HCT116 (cell line): ENCODE measurements at regions not wholly inside any gene's neighbourhood (a gene's known extent, or its start where the extent isn't known, plus 50 kb on each side); places are given as distances from the start of the nearest gene placed in this dataset.
A peak's percentile ranks its signal among the peaks of the same experiment; 100 is the strongest.

Experiments used
- ATAC-seq: fragments of 200-7000 bp; cut with Tn5 transposase; 2 replicates; pipeline ENCODE4 v1.9.1; 2020; ENCODE audit warnings: mild to moderate bottlenecking, moderate library complexity
- BruUV-seq: library from RNA; stranded (reverse); fragments of 400-500 nt; replicated peaks from 2 replicates; lab custom pipeline; 2021; lab: Mats Ljungman, UMichigan
- CTCF ChIA-PET: fragments of 300-600 bp; sonication (Branson Sonifier 250); formaldehyde crosslinking; loops from one replicate; lab custom pipeline; 2021; ENCODE audit warnings: antibody characterized with exemption; lab: Charles Lee
- POLR2A ChIA-PET: fragments of 300-600, 350-600 bp; sonication (Branson Sonifier 250); formaldehyde crosslinking; loops from one replicate; lab custom pipeline; 2021; ENCODE audit warnings: antibody characterized with exemption; lab: Charles Lee
- RAD21 ChIA-PET, 2 experiments: fragments of 300-600 bp; sonication (Branson Sonifier 250); formaldehyde crosslinking; loops; one replicate each; lab custom pipeline; 2023; ENCODE audit warnings: low total read pairs in 2 of 2; ENCODE audit not compliant: uncharacterized antibody in 2 of 2, unreplicated experiment in 2 of 2, low non-redundant PET in 1 of 2; lab: Charles Lee
- DNase-seq: peaks from one replicate; pipeline ENCODE4 v3.0.0-alpha.2; 2010; ENCODE audit warnings: low read depth, low spot score
- H2AFZ ChIP-seq: fragments of 200-600 bp; shearing (Covaris generic), sonication (generic); 2 replicates; pipeline ENCODE4 v1.6.1; 2017; ENCODE audit warnings: low read depth, mixed run types, mixed read lengths, antibody characterized with exemption, low read length; ENCODE audit not compliant: poor library complexity, severe bottlenecking
- H3K27ac ChIP-seq: 2 replicates; pipeline ENCODE4 v1.5.1; 2012; ENCODE audit warnings: low read depth, low read length
- H3K27me3 ChIP-seq: fragments of 200-600 bp; sonication (generic); 2 replicates; pipeline ENCODE4 v1.6.1; 2016; ENCODE audit warnings: mixed run types, low read length, mixed read lengths; ENCODE audit not compliant: insufficient read depth
- H3K36me3 ChIP-seq, 2 experiments: fragments of 200-500 bp in 1 of 2; fragments of 200-600 bp in 1 of 2; sonication (Bioruptor generic) in 1 of 2; sonication (generic) in 1 of 2; 2 replicates each; pipeline versions ENCODE4 v1.5.1 to v1.6.1; 2014 to 2016; ENCODE audit warnings: low read length in 2 of 2, inconsistent platforms in 1 of 2, mixed read lengths in 1 of 2, mixed run types in 1 of 2; ENCODE audit not compliant: insufficient read depth in 2 of 2, control insufficient read depth in 1 of 2
- H3K4me1 ChIP-seq, 2 experiments: fragments of 200-600 bp in 1 of 2; sonication (generic) in 1 of 2; 2 replicates each; pipeline versions ENCODE4 v1.5.1 to v1.6.1; 2012 to 2017; ENCODE audit warnings: low read length in 2 of 2, inconsistent platforms in 1 of 2, mild to moderate bottlenecking in 1 of 2, mixed read lengths in 1 of 2, mixed run types in 1 of 2, moderate library complexity in 1 of 2; ENCODE audit not compliant: insufficient read depth in 2 of 2, control insufficient read depth in 1 of 2
- H3K4me2 ChIP-seq: fragments of 200-600 bp; sonication (generic); 2 replicates; pipeline ENCODE4 v1.6.1; 2017; ENCODE audit warnings: mixed run types, low read length, mixed read lengths
- H3K4me3 ChIP-seq, 2 experiments: fragments of 200-600 bp in 1 of 2; sonication (generic) in 1 of 2; replicated peaks in 1 of 2; 2 replicates each; pipeline ENCODE4 v1.5.1; 2011 to 2016; ENCODE audit warnings: low read length in 2 of 2, control low read depth in 1 of 2, low read depth in 1 of 2, mild to moderate bottlenecking in 1 of 2, mixed read lengths in 1 of 2, mixed run types in 1 of 2
- H3K79me2 ChIP-seq: fragments of 200-600 bp; sonication (generic); 2 replicates; pipeline ENCODE4 v1.6.1; 2017; ENCODE audit warnings: mild to moderate bottlenecking, mixed run types, low read length, moderate library complexity, mixed read lengths; ENCODE audit not compliant: insufficient read depth
- H3K9ac ChIP-seq: fragments of 200-600 bp; sonication (generic); 2 replicates; pipeline ENCODE4 v1.6.1; 2016; ENCODE audit warnings: low read length, mixed read lengths
- H3K9me2 ChIP-seq: fragments of 200-600 bp; sonication (generic), shearing (Covaris generic); 2 replicates; pipeline ENCODE4 v1.6.1; 2017; ENCODE audit warnings: mixed run types, mild to moderate bottlenecking, moderate library complexity; ENCODE audit not compliant: insufficient read depth
- H3K9me3 ChIP-seq, 2 experiments: fragments of 200-500 bp in 1 of 2; fragments of 200-600 bp in 1 of 2; sonication (Bioruptor generic) in 1 of 2; sonication (generic) in 1 of 2; 2 replicates each; pipeline ENCODE4 v1.6.1; 2014 to 2017; ENCODE audit warnings: low read length in 2 of 2, mixed read lengths in 2 of 2, inconsistent platforms in 1 of 2, low read depth in 1 of 2, mild to moderate bottlenecking in 1 of 2, mixed run types in 1 of 2, moderate library complexity in 1 of 2; ENCODE audit not compliant: control insufficient read depth in 1 of 2, insufficient read depth in 1 of 2
- H4K20me1 ChIP-seq: fragments of 200-600 bp; sonication (generic), shearing (Covaris generic); 2 replicates; pipeline ENCODE4 v1.6.1; 2017; ENCODE audit warnings: mixed run types, mild to moderate bottlenecking, moderate library complexity; ENCODE audit not compliant: insufficient read depth
- ELF1 ChIP-seq: IDR thresholded peaks from 2 replicates; pipeline ENCODE4 v1.6.1; 2012; ENCODE audit warnings: low read depth, borderline replicate concordance
- EZH2 ChIP-seq: fragments of 200-600 bp; sonication (generic); IDR thresholded peaks from 2 replicates; pipeline ENCODE4 v1.6.1; 2017; ENCODE audit warnings: antibody characterized with exemption, mixed run types
- FOSL1 ChIP-seq: IDR thresholded peaks from 2 replicates; pipeline ENCODE4 v1.6.1; 2012; ENCODE audit warnings: low read depth
- POLR2A ChIP-seq: IDR thresholded peaks from 2 replicates; pipeline ENCODE4 v1.7.0; 2011; ENCODE audit warnings: borderline replicate concordance; ENCODE audit not compliant: insufficient read depth, insufficient read length; ENCODE audit errors: extremely low read depth
- POLR2AphosphoS5 ChIP-seq: IDR thresholded peaks from 2 replicates; pipeline ENCODE4 v1.6.1; 2011; ENCODE audit warnings: mild to moderate bottlenecking, low read depth, low read length, moderate library complexity
- REST ChIP-seq: IDR thresholded peaks from 2 replicates; pipeline ENCODE4 v1.6.1; 2012; ENCODE audit warnings: low read depth
- ZFX ChIP-seq: fragments of 450-650 bp; IDR thresholded peaks from 2 replicates; pipeline ENCODE4 v1.6.1; 2017
- intact Hi-C: fragments of 100-400 bp; cut with micrococcal nuclease; formaldehyde crosslinking; loops from 2 replicates; pipeline ENCODE4 v1.10.0; 2022
- TF ChIP-seq, protein P1 (sequence below): IDR thresholded peaks from 2 replicates; pipeline ENCODE4 v1.6.1; 2012

DNA sequence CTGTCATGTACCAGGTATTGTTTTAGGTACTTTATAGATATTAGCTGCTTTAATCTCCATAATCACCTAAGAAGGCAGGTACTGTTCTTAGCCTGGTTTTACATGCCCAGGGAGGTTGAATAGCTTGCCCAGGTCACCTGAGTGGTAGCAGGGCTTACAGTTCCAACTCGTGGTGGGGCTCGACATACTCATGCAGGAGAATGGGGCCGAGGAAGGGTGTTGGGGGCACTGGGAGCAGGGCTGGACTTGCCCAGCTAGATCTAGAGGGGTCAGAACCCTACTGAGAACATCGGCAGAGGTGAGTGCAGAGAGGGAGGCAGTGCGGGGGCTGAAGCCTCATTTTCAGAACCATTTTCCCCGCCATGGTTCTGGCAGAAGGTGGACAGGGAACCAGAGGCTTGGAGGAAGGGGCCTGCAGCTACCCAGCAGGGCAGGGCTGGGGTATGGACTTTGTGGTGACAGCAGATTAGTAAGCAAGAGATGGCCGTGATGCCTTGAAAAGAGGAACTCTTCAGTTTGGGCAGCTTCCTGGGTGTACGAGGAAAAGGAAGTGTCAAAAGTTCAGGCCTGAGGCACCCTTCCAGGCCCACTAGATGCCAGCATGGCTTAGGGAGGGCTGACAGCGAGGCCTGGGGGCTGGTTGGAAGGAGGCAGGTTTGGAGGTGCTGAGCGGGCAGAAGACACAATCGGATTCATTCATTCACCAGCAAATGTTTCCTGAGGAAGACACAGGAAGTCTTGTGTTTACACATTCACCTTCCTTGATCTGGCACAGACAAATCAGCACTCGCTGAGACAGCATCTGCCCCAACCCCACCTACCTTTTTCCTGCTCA lies 54.7 kb upstream of the LYVE1 start:
- Histone ChIP-seq H2AFZ (no peak overlapping the region), H3K4me1 (peaks cover 26 to 72% of the 10 kb centered on the region in 2 experiments), H3K9me2 (no peaks in the 10 kb centered on the region), H3K27ac (peak overlapping the region; percentile 65), H3K36me3 (no peaks in the 10 kb centered on the region), H4K20me1 (no peaks in the 10 kb centered on the region), H3K4me2 (0 out of 2 replicates have a peak overlapping the region, but pooled peaks have one; percentile 19), H3K9me3 (no peaks in the 10 kb centered on the region), H3K9ac (peak overlapping the region; percentile 8; the same call in 1 of the 2 replicates), H3K79me2 (no peaks in the 10 kb centered on the region), H3K4me3 (no peak overlapping the region), H3K27me3 (no peaks in the 10 kb centered on the region)
- RAD21 ChIA-PET: interaction anchor here in 1 of 2 experiments (1.4 to 1.5 kb wide), 2 partner anchors 111 to 217 kb away, joined by 3 to 11 read pairs; no protein-coding TSS in a partner anchor
- CTCF ChIA-PET: interaction anchor here (4.2 kb wide), 1 partner anchor 31 kb away, joined by 18 read pairs; no protein-coding TSS in a partner anchor
- DNase-seq (no peak), ATAC-seq (no peak)
- POLR2A ChIA-PET: interaction anchor here (0.6 kb wide), 1 partner anchor 94 kb away, joined by 3 read pairs; no protein-coding TSS in a partner anchor
- intact Hi-C loops: no loop called here
- TF ChIP-seq ZFX: no peak
- TF ChIP-seq POLR2AphosphoS5: no peak
- no TSS peak for BruUV-seq

- intact Hi-C loops: no loop called here
- no peak overlapping the region for H2AFZ ChIP-seq
- H3K4me1 ChIP-seq: peaks cover 26 to 68% of the 10 kb centered on the region in 2 experiments
- H3K4me3 ChIP-seq: no peak overlapping the region
- no peaks in the 10 kb centered on the region for H3K79me2 ChIP-seq
- CTCF ChIA-PET: interaction anchor here (4.2 kb wide), 1 partner anchor 33 kb away, joined by 18 read pairs; no protein-coding TSS in a partner anchor
- TF ChIP-seq ZFX (no peak), EZH2 (no peak), REST (no peak), POLR2A (no peak), ELF1 (no peak), FOSL1 (no peak)
- TF ChIP-seq, protein P1, sequence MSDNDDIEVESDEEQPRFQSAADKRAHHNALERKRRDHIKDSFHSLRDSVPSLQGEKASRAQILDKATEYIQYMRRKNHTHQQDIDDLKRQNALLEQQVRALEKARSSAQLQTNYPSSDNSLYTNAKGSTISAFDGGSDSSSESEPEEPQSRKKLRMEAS: no peak
- TF ChIP-seq, all 23 proteins: peak for 0
- Histone ChIP-seq H3K27ac (peak overlapping the region; percentile 65; the same call in 1 of the 2 replicates), H3K4me2 (peak overlapping the region; percentile 34), H3K9ac (no peak overlapping the region), H3K9me2 (no peaks in the 10 kb centered on the region), H3K9me3 (no peaks in the 10 kb centered on the region), H3K27me3 (no peaks in the 10 kb centered on the region), H4K20me1 (no peaks in the 10 kb centered on the region), H3K36me3 (no peaks in the 10 kb centered on the region)
- POLR2A ChIA-PET: no interaction called here
- ATAC-seq (peak; percentile 60), DNase-seq (no peak)
- no TSS peak for BruUV-seq
- RAD21 ChIA-PET: no interaction called here
Measured at GRCh38 chr11:10622108-10622507, 53.6 kb upstream of the LYVE1 start.
